ENCODE measurements at regions not wholly inside any gene's neighbourhood (a gene's known extent, or its start where the extent isn't known, plus 50 kb on each side); places are given as distances from the start of the nearest gene placed in this dataset.
A peak's percentile ranks its signal among the peaks of the same experiment; 100 is the strongest.

DNA sequence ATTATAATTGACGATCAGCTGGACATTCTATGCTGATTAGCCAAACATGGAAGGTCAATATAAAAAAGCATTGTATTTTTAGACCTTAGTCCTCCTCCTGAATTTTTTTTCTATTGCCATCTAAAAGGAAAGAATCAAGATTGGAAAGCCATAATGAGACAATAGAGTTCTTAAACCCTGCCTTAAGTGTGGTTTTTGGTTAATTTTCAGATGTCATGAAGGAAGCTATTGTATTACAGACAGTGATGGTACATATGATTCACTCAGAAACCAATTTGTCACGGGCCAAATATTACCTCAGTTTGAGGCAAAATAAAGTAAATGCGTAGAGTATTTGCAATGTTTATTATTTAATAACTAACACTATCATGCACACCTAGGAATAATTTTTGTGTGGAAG lies 1164.0 kb upstream of the RAG2 start:
- Mint-ChIP-seq H3K36me3 (peaks cover 0 to 3% (median 2%) of the 10 kb centered on the region in 3 donors), H3K4me3 (no peak overlapping the region), H3K27me3 (ENCODE audit: low read depth in 3 of 3) (peaks cover 0 to 4% (median 0%) of the 10 kb centered on the region in 3 donors), H3K9me3 (peaks cover 0 to 9% (median 0%) of the 10 kb centered on the region in 6 donors), H3K4me1 (no peaks in the 10 kb centered on the region), H3K27ac (no peak overlapping the region)
- DNase-seq, result no peak

DNA sequence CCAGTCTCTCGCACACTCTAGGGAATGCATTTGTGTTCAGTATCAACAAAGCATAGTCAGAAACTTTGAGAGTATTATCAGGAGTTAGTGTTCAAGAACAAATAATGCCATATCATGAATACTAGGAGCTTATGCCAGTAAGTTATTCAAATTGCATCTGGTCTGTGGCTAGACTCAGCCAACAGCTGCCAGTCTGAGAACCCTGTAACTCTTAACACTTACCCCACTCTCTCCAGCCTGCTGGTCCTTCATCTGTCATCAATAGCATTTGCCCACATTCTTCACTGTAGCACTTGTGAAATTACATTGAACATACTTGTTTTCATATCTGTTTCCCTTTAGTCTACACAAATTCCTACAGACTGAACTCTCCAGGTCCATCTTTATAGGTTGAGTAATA lies 1157.5 kb upstream of the RAG2 start:
- H3K27ac Mint-ChIP-seq, result no peak overlapping the region
- DNase-seq, result no peak
- peaks cover 0 to 2% (median 0%) of the 10 kb centered on the region in 3 donors for H3K27me3 Mint-ChIP-seq (ENCODE audit: low read depth in 3 of 3)
- H3K4me3 Mint-ChIP-seq, result no peak overlapping the region
- peaks cover 0 to 18% of the 10 kb centered on the region in 2 donors for H3K4me1 Mint-ChIP-seq
- H3K9me3 Mint-ChIP-seq, result peaks cover 0 to 16% (median 0%) of the 10 kb centered on the region in 6 donors
- H3K36me3 Mint-ChIP-seq, result peaks cover 0 to 3% (median 0%) of the 10 kb centered on the region in 3 donors

DNA sequence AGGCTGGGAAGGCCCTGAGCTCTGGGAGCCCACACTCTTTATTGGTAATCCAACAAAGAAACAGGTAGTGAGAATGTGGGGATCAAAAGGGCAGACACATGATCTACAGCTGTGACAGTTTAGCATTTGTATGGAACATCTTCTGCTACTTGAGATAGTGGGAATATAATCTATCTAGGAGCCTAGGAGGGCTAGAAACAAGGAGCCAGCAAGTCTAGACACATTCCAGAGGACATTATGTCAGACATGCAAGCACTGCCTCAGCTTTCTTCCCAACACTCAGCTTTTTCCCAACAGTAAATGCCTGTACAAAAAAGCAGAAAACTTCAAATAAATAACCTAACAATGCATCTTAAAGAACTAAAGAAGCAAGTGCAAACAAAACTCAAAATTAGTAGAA lies 1150.6 kb upstream of the RAG2 start:
- peak overlapping the region in 1 of 6 donors; percentile 3 for H3K27ac Mint-ChIP-seq

DNA sequence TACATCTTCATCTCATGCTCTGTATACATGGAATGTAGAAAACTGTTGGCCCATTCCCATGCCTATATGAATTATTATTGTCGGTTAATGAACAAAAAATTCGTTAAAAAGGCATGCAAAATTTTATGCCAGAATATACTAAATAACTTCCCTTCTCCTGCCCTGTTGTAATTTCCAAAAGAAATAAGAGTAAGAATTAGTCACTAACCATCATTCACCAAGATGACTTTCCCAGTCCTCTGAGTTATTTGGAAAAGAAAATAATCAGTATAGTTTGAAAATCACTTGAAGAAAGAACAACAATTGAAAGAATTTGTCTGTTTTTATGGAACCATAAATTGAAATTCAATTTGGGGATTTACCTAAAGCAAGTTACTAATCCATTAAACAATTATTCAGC lies 1149.1 kb upstream of the RAG2 start:
- peaks cover 0 to 5% of the 10 kb centered on the region in 2 donors for H3K4me1 Mint-ChIP-seq
- H3K4me3 Mint-ChIP-seq, result no peak overlapping the region
- peaks cover 0 to 1% (median 0%) of the 10 kb centered on the region in 3 donors for H3K27me3 Mint-ChIP-seq (ENCODE audit: low read depth in 3 of 3)
- H3K9me3 Mint-ChIP-seq, result peaks cover 0 to 19% (median 2%) of the 10 kb centered on the region in 6 donors
- H3K27ac Mint-ChIP-seq, result no peak overlapping the region
- DNase-seq, result no peak
- H3K36me3 Mint-ChIP-seq, result peaks cover 0 to 3% (median 0%) of the 10 kb centered on the region in 3 donors

More for the DNA sequence above, 1150.6 kb upstream of the RAG2 start:
- peaks cover 0 to 2% (median 1%) of the 10 kb centered on the region in 3 donors for H3K27me3 Mint-ChIP-seq (ENCODE audit: low read depth in 3 of 3)
- peaks cover 0 to 3% (median 0%) of the 10 kb centered on the region in 3 donors for H3K36me3 Mint-ChIP-seq
- DNase-seq, result no peak
- no peak overlapping the region for H3K4me3 Mint-ChIP-seq
- H3K4me1 Mint-ChIP-seq, result no peaks in the 10 kb centered on the region
- H3K9me3 Mint-ChIP-seq, result peaks cover 0 to 23% (median 2%) of the 10 kb centered on the region in 6 donors

DNA sequence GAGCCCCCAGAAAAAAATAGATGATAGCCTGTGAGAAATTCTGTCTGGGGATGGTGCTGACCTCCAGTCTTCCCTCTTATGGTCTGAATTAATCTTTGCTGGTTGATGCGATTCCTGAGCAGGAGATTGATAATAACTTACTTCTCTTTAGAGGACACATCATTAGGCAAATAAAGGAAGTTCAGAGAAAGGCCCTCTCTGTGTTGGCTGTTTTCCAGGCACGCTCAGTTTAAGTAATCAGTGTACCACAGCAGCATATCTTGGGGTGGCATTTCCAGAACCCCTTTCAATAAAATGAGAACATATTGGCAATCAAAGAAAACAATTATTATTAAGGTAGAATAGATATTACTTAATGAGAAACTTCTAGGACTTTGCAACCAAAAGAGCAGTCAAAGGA lies 1129.3 kb upstream of the RAG2 start:
- peaks cover 0 to 4% (median 3%) of the 10 kb centered on the region in 3 donors for H3K36me3 Mint-ChIP-seq
- H3K27me3 Mint-ChIP-seq (ENCODE audit: low read depth in 3 of 3), result no peaks in the 10 kb centered on the region
- peaks cover 0 to 4% (median 0%) of the 10 kb centered on the region in 6 donors for H3K9me3 Mint-ChIP-seq
- H3K4me1 Mint-ChIP-seq, result peaks cover 0 to 10% of the 10 kb centered on the region in 2 donors
- no peak overlapping the region for H3K4me3 Mint-ChIP-seq
- no peak for DNase-seq
- no peak overlapping the region for H3K27ac Mint-ChIP-seq

DNA sequence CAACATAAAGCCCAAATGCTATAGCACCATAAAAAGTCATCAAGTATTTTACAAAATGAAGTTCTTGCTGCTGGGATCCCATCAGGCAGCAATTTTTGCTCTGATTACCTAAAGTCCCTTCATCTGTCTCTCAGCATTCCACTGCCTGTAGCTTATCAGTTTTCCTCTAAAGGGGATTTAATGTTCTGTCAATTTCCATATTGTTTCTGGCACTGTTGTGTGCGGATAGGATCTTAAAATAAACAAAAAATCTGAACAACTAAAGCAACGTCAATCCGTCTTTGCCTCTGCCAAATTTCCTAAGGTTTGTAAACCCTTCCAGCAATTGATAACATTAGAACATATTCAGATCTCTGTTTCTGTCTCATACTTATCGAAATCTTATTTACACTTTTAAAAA lies 1126.3 kb upstream of the RAG2 start:
- no peak overlapping the region for H3K4me3 Mint-ChIP-seq
- DNase-seq, result no peak
- H3K4me1 Mint-ChIP-seq, result peaks cover 0 to 10% of the 10 kb centered on the region in 2 donors
- H3K27ac Mint-ChIP-seq, result no peak overlapping the region
- peaks cover 0 to 3% (median 0%) of the 10 kb centered on the region in 3 donors for H3K36me3 Mint-ChIP-seq
- H3K27me3 Mint-ChIP-seq (ENCODE audit: low read depth in 3 of 3), result no peaks in the 10 kb centered on the region
- H3K9me3 Mint-ChIP-seq, result peaks cover 0 to 5% (median 0%) of the 10 kb centered on the region in 6 donors

DNA sequence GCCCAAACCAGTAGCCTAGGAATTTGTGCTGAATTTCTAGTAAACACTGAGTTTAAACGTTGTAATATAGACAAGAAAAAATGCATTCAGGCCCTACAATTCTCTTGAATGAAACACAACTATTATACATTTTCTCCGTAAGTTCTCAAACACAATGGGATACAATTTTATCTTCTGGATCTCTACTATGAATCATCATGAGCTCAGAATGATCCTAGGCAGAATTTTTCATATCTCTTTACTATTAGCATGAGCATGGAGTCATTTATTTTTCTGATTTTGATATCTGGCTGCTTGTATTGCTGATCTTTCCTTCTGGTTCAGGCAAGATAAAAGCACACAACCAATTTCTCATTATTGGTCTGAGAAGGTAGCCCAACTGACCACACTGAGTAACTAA lies 1123.4 kb upstream of the RAG2 start:
- no peak for DNase-seq
- Mint-ChIP-seq H3K27me3 (ENCODE audit: low read depth in 3 of 3) (no peaks in the 10 kb centered on the region), H3K36me3 (no peaks in the 10 kb centered on the region), H3K4me3 (no peak overlapping the region), H3K27ac (no peak overlapping the region), H3K9me3 (peaks cover 0 to 13% (median 0%) of the 10 kb centered on the region in 6 donors), H3K4me1 (peaks cover 0 to 5% of the 10 kb centered on the region in 2 donors)

DNA sequence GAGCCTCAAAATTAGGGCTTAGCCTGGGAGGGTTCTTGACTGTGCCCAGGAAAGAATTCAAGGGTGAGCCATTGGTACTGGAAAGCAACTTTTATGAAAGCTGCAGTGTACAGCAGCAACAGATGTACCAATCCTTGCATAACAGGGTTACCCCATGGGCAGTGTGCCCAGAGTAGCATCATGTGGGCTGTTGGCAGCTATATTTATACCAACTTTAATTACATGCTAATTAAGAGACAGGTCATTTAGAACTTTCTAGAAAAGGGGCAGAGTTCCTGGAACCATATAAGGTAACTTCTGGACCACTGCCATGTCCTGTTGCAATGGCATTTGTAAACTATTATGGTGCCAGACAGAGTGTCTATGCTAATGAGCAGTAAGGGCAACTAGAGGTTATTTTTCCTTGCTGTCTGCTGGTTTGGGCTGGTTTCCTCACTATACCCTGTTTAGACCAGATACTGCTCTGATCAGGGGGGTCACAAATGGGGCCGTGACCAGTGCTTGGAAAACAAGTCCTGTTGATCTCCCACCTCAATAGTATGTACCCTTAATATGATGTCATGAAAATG lies 1120.5 kb upstream of the RAG2 start:
- Mint-ChIP-seq H3K4me1 (no peaks in the 10 kb centered on the region), H3K27me3 (ENCODE audit: low read depth in 3 of 3) (no peaks in the 10 kb centered on the region), H3K36me3 (no peaks in the 10 kb centered on the region), H3K4me3 (no peak overlapping the region), H3K9me3 (peaks cover 0 to 16% (median 0%) of the 10 kb centered on the region in 6 donors), H3K27ac (no peak overlapping the region)
- DNase-seq, result no peak

DNA sequence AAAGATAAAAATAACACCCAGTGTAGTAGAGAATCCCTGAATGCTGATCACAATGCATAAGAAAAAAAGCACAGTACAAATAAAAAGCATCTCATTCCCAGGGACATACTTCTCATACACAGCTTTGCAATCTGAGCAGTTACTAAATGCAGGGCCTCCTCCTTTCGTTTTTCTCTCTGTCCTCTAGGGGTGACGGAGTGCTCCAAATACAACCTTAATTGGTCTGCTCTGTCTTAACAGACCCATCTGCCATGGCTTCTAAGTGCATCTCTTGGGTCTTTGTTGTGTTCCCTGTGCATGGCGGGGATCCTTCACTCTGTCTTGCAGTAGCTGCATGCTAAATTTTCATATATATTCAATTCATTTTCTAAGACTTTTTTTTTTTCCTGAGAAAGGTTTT lies 1114.2 kb upstream of the RAG2 start:
- no peak overlapping the region for H3K27ac Mint-ChIP-seq
- H3K9me3 Mint-ChIP-seq, result peaks cover 0 to 11% (median 0%) of the 10 kb centered on the region in 6 donors
- H3K36me3 Mint-ChIP-seq, result peaks cover 3 to 6% (median 4%) of the 10 kb centered on the region in 3 donors
- DNase-seq, result no peak
- H3K27me3 Mint-ChIP-seq (ENCODE audit: low read depth in 3 of 3), result peaks cover 0 to 2% (median 0%) of the 10 kb centered on the region in 3 donors
- H3K4me3 Mint-ChIP-seq, result no peak overlapping the region
- no peaks in the 10 kb centered on the region for H3K4me1 Mint-ChIP-seq

DNA sequence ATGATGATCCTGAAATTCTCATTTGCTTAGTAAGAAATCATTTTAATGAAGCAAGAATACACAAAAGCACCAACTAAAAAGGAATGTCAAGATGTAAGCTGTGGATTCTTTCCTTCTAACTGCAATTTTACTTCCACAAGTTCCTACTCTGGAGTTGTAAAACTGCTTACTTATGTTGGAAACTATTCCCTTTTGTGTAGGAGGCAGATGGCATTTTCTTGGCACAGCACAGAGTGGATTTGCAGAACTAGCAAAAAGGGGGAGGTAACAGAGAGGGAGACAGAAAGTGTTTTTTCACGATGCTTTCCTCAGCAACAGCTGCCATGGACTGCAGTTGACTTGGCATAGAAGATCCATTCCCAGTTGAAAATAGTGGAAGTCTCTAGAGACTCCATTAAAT lies 1112.0 kb upstream of the RAG2 start:
- peaks cover 0 to 2% (median 0%) of the 10 kb centered on the region in 3 donors for H3K27me3 Mint-ChIP-seq (ENCODE audit: low read depth in 3 of 3)
- peaks cover 0 to 9% of the 10 kb centered on the region in 2 donors for H3K4me1 Mint-ChIP-seq
- H3K36me3 Mint-ChIP-seq, result peaks cover 3 to 6% (median 4%) of the 10 kb centered on the region in 3 donors
- H3K9me3 Mint-ChIP-seq, result peaks cover 0 to 5% (median 0%) of the 10 kb centered on the region in 6 donors
- no peak overlapping the region for H3K4me3 Mint-ChIP-seq
- DNase-seq, result no peak
- no peak overlapping the region for H3K27ac Mint-ChIP-seq

DNA sequence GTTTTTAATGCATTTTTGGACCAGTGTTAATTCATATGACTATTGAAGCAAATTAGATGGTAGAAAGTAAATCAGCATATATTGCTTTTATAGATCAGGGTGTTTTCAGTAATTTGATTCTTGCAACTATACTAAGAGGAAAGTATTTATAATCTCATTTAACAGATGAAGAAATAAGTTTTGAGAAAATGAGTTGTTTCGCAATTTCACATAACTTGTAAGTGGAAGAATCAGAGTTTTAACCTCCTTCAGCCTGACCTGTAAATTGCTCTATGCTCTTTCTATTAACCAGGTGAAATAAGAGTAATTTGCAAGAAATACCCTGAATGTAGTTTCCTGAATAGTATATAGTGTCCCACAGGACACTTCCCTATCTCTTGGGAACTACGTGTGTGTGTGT lies 1106.8 kb upstream of the RAG2 start:
- Mint-ChIP-seq H3K4me1 (peaks cover 0 to 9% of the 10 kb centered on the region in 2 donors), H3K27ac (no peak overlapping the region), H3K36me3 (peaks cover 0 to 6% (median 4%) of the 10 kb centered on the region in 3 donors), H3K27me3 (ENCODE audit: low read depth in 3 of 3) (peaks cover 1 to 4% (median 2%) of the 10 kb centered on the region in 3 donors), H3K9me3 (peaks cover 0 to 1% (median 0%) of the 10 kb centered on the region in 6 donors), H3K4me3 (no peak overlapping the region)
- no peak for DNase-seq

DNA sequence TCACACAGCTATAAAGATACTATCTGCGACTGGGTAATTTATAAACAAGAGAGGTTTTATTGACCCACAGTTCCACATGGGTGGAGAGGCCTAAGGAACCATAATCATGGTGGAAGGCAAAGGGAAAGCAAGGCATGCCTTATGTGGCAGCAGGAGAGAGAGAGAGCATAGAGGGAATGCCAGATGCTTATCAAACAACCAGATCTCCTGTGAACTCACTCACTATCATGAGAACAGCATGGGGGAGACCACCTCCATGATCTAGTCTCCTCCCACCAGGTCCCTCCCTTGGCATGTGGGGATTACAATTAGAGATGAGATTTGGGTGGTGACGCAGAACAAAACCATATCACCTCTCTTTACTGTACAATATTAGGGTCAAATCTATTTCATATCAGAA lies 1101.6 kb upstream of the RAG2 start:
- H3K9me3 Mint-ChIP-seq, result peaks cover 3 to 24% (median 8%) of the 10 kb centered on the region in 6 donors
- H3K36me3 Mint-ChIP-seq, result peaks cover 5 to 21% (median 9%) of the 10 kb centered on the region in 3 donors

DNA sequence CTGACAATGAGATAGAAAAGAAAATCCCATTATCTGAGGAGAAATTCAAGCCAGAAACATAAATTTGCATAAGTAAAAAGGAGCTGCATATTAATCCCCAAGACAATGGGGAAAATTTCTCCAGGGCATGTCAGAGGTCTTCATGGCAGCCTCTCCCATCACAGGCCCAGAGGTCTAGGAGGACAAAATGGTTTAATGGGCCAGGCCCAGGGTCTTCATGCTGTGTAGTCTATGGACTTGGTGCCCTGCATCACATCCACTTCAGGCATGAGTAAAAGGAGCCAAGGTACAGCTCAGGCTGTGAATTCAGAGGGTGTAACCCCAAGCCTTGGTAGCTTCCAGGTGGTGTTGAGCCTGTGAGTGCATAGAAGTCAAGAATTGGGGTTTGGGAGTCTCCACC lies 1097.2 kb upstream of the RAG2 start:
- peaks cover 13 to 29% (median 17%) of the 10 kb centered on the region in 6 donors for H3K9me3 Mint-ChIP-seq
- peaks cover 11 to 28% (median 16%) of the 10 kb centered on the region in 3 donors for H3K36me3 Mint-ChIP-seq
- DNase-seq, result no peak
- no peak overlapping the region for H3K27ac Mint-ChIP-seq
- H3K4me1 Mint-ChIP-seq, result no peaks in the 10 kb centered on the region
- no peaks in the 10 kb centered on the region for H3K27me3 Mint-ChIP-seq (ENCODE audit: low read depth in 3 of 3)
- H3K4me3 Mint-ChIP-seq, result no peak overlapping the region

More for the DNA sequence above, 1101.6 kb upstream of the RAG2 start:
- Mint-ChIP-seq H3K27ac (no peak overlapping the region), H3K4me3 (no peak overlapping the region), H3K27me3 (ENCODE audit: low read depth in 3 of 3) (peaks cover 1 to 4% (median 2%) of the 10 kb centered on the region in 3 donors), H3K4me1 (no peaks in the 10 kb centered on the region)
- no peak for DNase-seq

DNA sequence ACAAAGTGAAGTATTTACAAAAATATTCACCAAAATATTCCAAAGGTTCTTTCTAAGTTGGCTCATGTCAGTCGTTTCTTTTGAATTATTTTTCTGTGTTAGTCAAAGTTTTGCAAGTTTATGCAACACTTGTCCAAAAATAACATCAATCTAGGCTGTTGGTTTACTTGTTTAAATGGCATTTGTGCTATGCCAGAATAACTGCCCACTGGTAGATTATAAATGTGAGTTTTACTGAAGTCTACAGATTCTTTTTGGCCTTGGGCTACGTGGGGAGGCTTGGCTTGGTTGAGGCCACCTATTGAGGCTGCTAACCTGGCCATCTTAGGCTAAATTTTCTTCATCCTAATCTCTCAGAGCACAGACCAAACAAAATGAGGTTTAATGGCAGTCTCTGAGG lies 1091.9 kb upstream of the RAG2 start:
- no peak overlapping the region for H3K4me3 Mint-ChIP-seq
- no peak for DNase-seq

More for the DNA sequence above, 1091.9 kb upstream of the RAG2 start:
- Mint-ChIP-seq H3K9me3 (peaks cover 4 to 15% (median 12%) of the 10 kb centered on the region in 6 donors), H3K27me3 (ENCODE audit: low read depth in 3 of 3) (peaks cover 0 to 2% (median 0%) of the 10 kb centered on the region in 3 donors), H3K4me1 (no peaks in the 10 kb centered on the region), H3K36me3 (peaks cover 9 to 13% (median 10%) of the 10 kb centered on the region in 3 donors), H3K27ac (no peak overlapping the region)

Data from immature natural killer cell (primary cell).